GM12872 (cell line): ENCODE measurements at regions not wholly inside any gene's neighbourhood (a gene's known extent, or its start where the extent isn't known, plus 50 kb on each side); places are given as distances from the start of the nearest gene placed in this dataset.

Experiments used
- TF ChIP-seq, protein P1 (sequence below): IDR thresholded peaks from 3 replicates; pipeline ENCODE4 v1.5.1; 2011; ENCODE audit warnings: low read depth, mild to moderate bottlenecking, low read length, moderate library complexity; ENCODE audit not compliant: insufficient read depth

DNA sequence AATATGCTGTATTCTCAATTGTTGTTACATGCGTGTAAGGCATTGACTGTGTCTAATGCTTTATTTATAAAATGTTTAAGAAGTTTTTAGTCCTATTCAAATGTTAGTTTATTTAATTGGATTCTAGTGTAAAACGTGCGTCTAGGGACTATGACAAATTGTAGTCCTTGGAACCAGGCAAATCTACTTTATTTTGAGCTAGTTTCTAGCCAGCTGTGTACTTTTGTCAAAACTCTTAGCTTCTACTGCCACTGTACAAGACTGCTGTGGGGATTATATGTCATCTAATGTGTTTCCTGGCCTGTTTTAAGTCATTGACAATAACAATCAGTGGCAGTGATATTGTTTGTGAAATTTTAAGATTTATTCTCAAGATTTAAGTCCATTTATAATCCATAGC, 220.5 kb upstream of the SEMA3D start:
- TF ChIP-seq, protein P1, sequence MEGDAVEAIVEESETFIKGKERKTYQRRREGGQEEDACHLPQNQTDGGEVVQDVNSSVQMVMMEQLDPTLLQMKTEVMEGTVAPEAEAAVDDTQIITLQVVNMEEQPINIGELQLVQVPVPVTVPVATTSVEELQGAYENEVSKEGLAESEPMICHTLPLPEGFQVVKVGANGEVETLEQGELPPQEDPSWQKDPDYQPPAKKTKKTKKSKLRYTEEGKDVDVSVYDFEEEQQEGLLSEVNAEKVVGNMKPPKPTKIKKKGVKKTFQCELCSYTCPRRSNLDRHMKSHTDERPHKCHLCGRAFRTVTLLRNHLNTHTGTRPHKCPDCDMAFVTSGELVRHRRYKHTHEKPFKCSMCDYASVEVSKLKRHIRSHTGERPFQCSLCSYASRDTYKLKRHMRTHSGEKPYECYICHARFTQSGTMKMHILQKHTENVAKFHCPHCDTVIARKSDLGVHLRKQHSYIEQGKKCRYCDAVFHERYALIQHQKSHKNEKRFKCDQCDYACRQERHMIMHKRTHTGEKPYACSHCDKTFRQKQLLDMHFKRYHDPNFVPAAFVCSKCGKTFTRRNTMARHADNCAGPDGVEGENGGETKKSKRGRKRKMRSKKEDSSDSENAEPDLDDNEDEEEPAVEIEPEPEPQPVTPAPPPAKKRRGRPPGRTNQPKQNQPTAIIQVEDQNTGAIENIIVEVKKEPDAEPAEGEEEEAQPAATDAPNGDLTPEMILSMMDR: no peak

DNA sequence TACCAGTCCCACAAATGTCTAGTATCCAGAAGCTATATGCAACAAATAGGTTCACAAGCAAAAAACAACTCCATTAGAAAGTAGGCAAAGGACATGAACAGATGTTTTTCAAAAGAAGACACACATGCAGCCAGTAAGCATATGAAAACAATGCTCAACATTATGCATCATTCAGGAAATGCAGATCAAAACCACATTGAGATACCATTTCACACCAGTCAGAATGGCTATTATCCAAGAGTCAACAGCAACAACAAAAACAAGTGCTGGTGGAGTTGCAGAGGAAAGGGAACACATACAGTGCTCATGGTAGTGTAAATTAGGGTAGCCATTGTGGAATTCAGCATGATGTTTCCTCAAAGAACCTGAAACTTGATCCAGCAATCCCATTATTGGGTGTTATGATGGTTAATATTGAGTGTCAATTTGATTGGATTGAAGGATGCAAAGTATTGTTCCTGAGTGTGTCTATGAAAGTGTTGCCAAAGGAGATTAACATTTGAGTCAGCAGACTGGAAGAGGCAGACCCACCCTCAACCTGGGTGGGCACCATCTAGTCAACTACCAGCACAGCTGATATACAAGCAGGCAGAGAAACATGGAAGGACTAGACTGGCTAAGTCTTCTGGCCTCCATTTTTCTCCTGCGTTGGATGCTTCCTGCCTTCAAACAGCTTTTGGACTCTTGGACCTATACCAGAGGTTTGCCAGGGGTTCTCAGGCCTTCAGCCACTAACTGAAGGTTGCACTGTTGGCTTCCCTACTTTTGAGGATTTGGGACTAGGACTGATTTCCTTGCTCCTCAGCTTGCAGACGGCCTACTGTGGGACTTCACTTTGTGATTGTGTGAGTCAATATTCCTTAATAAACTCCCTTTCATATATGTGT, 218.4 kb upstream of the SEMA3D start:
- TF ChIP-seq, protein P1: no peak

DNA sequence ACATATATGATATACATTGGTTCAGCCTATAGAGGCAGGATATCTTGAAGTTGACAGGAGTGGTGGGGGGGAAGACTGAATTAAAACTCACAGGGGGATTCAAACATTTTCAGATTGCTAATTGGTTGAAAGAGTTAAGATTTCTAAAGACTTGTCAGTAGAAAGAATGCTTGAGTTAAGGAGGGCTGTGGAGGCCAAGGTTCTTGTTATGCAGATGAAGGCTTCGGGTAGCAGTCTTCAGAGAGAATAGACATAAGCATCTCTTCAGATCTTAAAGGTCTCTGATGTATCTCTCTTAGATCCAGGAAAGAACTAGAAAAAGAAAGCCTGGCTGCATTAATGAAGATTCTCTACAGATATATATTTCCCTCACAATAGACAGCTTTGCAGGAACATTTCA, 209.8 kb upstream of the SEMA3D start:
- TF ChIP-seq, protein P1: no peak

DNA sequence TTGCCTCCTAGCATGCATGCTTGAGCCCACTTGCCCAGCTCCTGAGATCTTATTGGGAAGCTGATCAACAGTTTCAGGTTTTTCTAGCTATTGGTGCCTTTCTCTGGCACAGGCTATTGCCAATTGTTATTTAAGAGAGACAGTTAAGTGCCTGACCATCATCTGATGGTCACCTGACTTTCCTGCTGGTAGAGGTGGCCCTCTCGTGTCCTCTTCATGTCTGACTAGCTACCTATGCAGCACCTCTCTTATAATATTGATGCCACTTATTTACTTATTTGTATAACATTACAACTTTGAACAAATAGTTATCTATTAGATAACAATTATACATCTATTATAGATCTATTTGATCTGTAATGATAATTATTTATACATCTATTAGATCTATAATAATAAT, 205.9 kb upstream of the SEMA3D start:
- TF ChIP-seq, protein P1: 0 out of 3 replicates have a peak, but pooled peaks have one; percentile 1

DNA sequence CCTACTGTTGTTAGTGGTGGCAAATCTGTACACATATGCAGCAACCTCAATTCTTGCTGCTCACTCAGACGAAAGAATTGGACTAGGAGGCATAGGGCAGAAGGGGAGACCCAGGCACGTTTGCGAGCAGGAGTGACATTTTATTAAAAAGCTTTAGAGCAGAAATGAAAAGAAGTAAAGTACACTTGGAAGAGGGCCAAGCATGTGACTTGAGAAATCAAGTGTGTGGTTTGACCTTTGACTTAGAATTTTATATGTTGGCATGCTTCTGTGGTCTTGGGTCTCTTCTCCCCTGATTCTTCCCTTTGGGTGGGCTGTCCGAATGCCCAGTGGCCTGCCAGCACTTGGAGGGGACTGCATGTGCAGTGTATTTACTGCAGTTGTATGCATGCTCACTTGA, 205.5 kb upstream of the SEMA3D start:
- TF ChIP-seq, protein P1: no peak

DNA sequence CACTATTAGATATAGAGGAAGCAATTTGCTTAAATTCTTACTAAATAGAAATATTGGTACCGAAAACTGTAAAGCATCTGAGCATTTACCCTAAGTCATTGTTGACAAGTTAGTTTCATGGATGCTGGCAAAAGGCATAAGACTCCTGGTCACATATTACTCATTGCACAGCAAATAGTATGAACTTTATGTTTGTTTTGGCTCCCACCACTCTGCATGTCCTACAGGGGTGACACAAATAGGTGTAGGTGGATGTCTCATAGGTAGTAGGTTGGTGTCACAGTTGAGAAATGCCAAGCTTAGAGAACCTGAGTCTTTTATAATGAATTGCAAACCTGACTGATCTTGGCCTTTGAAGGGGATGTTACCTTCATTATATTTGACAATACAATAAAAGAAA, 199.6 kb upstream of the SEMA3D start:
- TF ChIP-seq, protein P1: no peak

DNA sequence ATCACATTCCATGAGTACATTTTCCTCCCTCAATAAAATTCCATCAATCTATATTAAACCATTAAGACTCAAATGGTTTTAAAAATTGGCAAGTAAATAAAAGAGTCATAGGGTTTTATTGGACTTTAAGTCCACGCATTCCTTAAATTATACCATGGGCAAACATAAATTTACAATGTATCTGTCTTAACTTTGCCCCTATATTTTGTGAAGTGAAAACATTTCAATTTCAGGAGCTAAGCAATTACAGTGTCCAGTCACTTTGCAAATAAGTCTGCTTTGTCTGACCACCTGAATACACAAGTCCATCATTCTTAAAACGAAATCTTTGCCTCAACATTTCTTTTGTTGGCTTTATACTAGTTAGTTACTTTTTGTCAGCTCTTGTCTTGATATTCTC, 197.5 kb upstream of the SEMA3D start:
- TF ChIP-seq, protein P1: no peak
